Hematopoietic multipotent progenitor cell treated with erythropoietin and hydrocortisone succinate and interleukin-3 and kit ligand, for 17 days (in vitro differentiated cells): ENCODE measurements at regions not wholly inside any gene's neighbourhood (a gene's known extent, or its start where the extent isn't known, plus 50 kb on each side); places are given as distances from the start of the nearest gene placed in this dataset.

Experiments used
- DNase-seq: peaks from one replicate; pipeline ENCODE4 v3.0.0-alpha.2; 2015; ENCODE audit warnings: low spot score

GRCh38 chr10:117638200-117638599 is 95.7 kb downstream of the EMX2 start:
- no peak for DNase-seq

- no peak for DNase-seq
Measured at GRCh38 chr10:117638664-117639200, 96.2 kb downstream of the EMX2 start.

DNA sequence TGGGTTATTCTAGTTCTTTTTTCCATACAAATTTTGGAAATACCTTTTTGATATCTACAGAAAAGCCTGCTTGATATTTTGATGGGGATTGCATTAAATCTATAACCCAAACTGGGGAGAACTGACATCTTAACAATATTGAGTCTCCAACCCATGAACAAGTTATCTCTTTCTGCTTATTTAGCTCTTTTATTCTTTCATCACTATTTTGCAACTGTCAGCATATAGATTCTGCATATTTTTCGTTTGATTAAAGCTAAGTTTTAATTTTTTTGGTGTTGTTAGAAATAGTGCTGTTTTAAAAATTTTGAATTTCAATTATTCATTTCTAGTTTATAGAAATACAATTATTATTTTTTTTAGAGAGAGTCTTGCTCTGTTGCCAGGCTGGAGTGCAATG is 97.9 kb downstream of the EMX2 start:
- DNase-seq, result no peak

- DNase-seq, result no peak
Measured at GRCh38 chr10:117646718-117647117, 104.2 kb downstream of the EMX2 start.

DNA sequence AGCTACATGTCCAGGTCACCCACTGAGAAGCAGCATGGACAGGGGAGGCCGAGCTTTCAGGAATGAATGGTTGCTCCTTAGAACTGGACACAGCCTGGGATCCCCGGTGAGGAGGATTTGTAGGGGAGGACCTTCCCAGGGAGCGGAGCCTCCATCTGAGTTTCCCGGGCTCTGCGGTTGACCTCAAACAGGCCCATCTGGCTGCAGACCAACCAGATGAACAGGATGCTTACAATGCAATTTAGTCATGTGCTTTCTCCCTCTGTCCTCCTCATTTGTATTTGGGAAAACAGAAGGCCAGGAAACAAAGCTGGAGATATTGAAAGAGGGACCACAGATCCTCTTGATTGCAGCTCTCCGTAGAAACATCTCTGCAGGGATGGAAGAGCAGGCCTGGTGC is 104.8 kb downstream of the EMX2 start:
- DNase-seq, result no peak

DNA sequence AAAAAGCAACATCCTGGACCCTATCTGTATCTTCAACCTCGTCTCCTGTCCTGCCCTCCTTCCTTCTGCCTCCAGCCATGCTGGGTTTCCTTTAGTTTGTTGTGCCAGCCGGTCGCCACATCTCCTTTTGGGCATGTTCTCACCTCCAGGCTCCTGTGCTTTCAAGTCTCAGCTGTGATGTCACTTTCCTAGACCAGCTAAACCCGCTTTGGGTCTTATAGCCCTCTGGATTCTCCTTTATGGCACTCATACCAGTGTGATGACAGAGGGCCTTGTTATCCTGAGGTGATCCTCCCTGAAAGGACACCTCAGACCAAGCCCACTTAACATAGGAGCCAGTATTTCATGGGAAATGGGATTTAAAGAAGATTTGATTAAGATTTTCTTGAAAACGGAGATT is 108.6 kb downstream of the EMX2 start:
- DNase-seq, result no peak

- DNase-seq, result no peak
Measured at GRCh38 chr10:117652228-117653169, 110.0 kb downstream of the EMX2 start.

DNA sequence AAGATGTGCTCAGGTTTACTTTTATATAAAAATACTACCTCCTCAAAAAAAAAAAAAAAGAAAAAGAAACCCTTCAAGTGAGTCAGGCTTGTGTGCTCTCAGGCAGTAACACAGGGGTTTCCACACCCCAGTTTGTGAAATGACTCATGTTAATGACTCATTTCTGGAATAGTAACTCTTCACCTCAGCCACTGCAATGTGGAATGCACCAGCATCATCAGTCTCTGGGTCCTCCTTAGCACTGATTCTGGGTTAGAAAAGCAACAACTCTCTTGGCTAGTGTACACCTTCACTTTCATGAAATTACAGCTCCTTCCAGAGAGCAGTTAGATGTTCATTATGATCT is 110.6 kb downstream of the EMX2 start:
- no peak for DNase-seq

DNA sequence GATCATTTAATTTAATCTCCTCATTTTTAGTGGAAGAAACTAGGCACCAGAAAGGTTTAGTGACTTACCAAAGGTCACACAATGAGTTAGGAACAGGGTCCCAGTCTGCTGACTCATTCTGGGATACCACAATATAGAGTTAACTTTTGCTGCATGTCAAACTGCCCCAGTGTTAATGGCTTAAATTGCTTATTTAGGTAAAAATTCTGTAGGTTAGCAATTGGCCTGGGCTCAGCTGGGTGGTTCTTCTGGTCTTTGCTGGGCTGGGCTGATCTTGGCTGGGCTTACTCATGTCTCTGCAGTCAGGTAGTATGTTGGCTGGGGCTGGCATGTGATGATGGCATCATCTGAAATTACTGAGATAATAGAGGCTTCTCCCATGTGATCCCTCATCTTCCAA is 111.6 kb downstream of the EMX2 start:
- DNase-seq, result no peak

DNA sequence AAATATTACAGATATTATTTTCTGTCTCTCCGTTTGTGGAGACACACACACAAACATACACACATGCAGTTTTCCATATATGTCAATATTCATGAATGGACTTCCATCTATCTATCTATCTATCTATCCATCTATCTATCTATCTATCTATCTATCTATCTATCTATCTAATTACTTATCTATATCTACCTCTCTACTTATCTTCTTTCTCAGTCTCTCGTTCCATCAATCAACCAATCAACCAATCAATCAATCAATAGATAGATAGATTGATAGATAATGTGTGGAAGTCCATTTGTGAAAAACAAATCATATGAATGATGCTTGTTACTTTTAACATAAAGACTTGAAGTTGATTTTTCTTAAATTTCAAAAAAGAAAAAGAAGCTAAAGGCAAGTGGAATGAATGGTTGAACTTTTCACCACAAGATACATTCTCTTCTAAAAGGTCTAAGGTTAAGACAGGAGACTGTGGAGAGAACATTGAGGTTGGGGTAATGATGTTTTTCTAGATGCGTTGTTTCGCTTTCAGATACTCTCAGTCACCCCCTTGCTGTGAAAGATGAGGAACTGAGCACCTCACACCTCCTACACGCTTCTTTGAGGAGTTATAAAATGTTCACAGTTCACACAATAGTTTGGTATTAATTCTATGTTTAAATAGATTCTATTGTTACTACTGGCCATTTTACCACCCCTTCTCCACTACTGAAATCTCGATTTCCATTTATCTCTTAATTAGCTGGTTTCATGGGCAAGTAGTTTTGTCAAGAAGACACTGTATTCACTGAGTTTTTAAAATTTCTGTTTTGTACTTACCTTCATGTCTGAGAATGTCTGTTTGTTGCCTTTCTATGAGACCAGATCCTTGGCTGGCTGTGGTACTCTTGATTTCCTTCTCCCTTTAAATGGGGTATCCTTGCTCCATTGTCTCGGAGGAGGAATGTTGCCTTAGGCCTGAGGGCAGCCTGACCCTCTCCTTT is 114.1 kb downstream of the EMX2 start:
- no peak for DNase-seq

- DNase-seq, result no peak
Measured at GRCh38 chr10:117661316-117661715, 118.8 kb downstream of the EMX2 start.

DNA sequence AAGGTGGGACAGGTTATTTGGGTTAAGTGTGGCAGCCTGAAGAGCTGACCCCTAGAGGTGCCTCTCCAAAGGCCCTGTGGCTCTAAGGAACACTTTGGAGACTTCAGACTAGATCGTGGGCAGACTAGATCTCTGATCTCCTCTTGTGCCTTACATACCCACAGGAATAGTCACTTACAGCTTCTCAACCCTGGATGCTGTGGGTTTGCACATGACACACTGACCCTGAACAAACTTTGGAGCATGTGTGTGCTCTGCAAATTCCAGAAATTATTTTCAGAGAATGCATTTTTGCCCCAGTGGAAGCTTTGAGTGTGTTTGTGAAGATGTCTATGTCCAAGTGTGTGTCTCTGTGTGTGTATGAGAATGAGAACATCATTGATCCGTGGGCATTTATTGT is 119.6 kb downstream of the EMX2 start:
- no peak for DNase-seq

- no peak for DNase-seq
Measured at GRCh38 chr10:117662751-117663540, 120.4 kb downstream of the EMX2 start.

GRCh38 chr10:117663750-117664149 is 121.2 kb downstream of the EMX2 start:
- no peak for DNase-seq

DNA sequence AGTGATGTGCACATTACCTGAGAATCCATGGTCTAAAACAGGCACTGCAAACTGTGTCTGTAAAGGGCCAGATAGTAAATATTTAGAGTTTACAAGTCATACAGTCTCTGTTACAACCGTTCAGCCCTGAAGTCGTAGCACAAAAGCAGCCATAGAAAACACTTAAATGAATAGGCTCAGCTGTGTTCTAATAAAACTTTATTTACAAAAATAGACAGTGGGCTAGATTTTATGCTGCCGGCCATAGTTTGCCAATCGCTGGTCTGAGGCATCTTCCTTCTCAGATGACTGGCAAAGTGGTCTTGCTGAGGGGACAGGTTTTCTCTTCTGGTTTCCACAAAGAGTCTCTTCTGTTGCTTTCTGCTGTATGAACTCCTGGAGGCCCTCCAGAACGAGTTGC is 121.7 kb downstream of the EMX2 start:
- DNase-seq, result no peak

- no peak for DNase-seq
Measured at GRCh38 chr10:117666166-117666565, 123.6 kb downstream of the EMX2 start.

DNA sequence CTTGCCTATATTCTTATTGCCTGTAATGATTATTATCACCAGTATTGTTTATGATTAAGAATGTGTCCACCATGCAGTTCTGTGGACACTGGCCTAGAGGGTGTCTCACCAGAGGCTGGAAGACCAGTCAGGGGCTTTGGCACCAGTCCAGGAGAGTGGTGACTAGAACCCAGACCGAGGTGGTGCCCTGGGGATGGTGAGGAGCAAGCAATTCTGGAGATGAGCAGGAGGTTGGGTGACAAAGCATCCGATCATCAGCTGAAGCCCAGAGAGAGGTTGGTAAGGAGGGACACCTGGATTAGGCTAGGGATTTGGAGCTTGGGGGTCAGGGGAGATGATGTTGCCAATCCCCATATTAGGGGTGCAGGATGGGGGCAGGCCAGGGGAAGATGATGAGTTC is 124.4 kb downstream of the EMX2 start:
- DNase-seq, result no peak

DNA sequence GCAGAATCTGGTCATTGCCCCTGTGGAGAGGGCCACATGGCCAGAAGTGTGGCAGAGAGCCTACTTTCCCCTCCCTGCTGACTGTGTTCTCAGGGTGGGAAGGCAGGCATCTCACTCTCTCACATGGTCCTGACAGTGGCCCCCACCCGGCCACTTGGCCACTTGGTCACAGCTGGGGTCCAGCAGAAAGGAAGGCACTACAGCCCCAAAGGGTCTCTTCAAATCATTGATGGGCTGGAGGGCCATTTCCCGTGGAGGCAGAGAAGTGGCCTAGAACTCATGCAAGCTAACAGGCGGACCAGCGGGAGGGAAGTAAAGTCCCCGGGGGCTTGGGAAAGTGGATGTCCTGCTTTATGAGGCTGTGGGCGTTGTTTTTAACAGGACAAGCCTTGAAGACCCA is 125.3 kb downstream of the EMX2 start:
- DNase-seq, result no peak

DNA sequence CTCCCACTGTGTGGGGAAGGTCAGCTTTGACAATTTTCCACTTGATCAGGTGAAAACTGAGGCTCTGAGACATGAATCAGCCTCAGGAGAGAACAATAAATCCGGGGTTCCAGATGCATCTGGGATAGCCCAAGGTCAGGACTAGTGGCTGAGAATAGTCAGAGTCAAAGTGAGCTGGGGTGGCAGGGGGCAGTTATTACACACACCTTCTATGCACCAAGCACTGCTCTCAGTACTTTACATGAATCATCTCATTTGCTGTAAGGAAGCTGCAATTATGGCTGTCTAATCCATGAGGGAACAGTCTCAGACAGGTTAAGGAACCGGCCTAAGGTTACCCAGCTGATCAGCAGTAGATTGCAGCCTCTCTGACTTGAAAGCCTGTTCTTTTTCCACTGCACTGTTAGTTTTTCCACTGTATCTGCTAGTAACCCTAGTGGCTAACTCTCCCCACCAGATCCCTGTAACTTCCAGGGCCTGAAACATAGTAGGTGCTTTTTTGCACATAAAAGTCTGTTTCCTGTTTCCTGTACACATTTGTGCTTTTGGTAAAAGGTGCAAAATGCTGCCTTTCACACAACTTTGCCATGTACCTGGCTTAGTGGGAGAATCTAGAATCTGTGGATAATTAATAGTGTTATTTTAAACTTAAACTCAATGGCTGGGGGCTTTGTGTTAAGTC is 125.9 kb downstream of the EMX2 start:
- no peak for DNase-seq

GRCh38 chr10:117669122-117669521 is 126.6 kb downstream of the EMX2 start:
- DNase-seq, result no peak
